Globus pallidus (tissue), 1 donor: ENCODE measurements at regions not wholly inside any gene's neighbourhood (a gene's known extent, or its start where the extent isn't known, plus 50 kb on each side); places are given as distances from the start of the nearest gene placed in this dataset.
"Not testable (repeated sequence)": the region's sequence is repeated elsewhere in the genome, so short reads cannot be mapped to it uniquely, and the experiment has no call there.

Experiments used
- DNase-seq: peaks from one replicate; pipeline ENCODE4 v3.0.0-alpha.2; 2015; ENCODE audit warnings: low spot score

DNA sequence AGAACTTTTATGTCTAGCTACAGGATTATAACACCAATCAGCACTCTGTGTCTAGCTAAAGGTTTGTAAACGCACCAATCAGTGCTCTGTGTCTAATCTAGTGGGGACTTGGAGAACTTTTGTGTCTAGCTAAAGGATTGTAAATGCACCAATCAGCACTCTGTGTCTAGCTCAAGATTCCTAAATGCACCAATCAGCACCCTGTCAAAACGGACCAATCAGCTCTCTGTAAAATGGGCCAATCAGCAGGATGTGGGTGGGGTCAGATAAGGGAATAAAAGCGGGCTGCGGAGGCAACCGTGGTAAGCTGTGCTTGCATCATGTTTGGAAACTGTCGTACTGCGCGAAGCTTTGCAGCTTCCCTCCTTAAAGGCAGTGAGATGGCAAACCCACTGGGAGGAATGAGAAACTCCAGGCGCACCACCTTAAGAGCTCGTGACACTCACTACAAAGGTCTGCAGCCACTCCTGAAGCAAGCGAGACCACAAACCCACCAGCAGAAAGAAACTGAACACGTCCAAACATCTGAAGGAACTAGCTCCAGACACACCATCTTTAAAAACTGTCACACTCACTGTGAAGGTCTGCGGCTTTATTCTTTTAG is 112.1 kb upstream of the DUSP22 start:
- not testable (repeated sequence) for DNase-seq

- no peak for DNase-seq
Measured at GRCh38 chr6:181049-181654, 111.1 kb upstream of the DUSP22 start.

DNA sequence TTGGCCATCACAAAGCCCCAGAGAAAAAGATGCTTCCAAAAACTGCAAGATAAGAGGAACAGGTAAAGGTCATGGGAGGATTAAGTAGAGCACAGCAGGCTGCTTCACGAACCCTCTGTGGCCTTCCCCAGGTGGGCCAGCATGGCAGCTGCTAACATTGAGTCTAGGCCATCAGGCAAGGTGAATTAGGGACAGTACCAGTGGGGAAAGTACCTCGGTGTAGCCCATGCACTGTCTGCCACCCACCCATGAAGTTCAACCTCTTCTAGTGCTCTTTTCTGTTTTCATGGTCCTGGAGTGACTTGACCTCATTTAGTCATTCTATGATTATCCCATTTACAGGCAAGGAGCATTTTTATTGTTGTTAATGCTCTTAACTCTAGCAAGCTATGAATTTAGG is 108.6 kb upstream of the DUSP22 start:
- DNase-seq = no peak

DNA sequence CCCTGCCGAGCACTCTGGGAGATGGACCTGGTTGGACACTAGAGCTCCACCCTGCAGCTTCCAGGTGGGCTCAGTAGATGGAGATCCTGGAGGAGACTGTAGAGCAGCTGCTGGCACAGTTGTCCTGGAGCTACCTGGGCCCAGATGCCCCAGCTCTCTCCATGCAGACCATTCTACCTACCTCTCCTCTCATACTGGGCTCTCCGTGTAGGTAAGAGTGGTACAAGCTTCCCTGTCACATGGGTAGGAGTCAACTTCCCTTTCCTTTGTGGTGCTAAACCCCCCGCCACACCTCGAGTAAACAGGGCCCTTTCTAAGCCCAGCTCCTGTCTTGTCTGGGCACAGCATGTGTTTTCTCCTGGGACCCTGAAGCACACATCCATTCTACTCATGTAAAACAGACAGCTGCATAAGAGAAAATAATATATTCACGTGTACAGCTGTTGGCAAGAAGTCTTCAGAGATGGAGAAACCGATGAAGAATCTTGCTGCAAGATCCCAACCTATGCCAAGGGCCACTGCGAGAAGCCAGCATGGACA is 108.1 kb upstream of the DUSP22 start:
- DNase-seq = no peak

GRCh38 chr6:186340-186965 is 105.8 kb upstream of the DUSP22 start:
- no peak for DNase-seq

DNA sequence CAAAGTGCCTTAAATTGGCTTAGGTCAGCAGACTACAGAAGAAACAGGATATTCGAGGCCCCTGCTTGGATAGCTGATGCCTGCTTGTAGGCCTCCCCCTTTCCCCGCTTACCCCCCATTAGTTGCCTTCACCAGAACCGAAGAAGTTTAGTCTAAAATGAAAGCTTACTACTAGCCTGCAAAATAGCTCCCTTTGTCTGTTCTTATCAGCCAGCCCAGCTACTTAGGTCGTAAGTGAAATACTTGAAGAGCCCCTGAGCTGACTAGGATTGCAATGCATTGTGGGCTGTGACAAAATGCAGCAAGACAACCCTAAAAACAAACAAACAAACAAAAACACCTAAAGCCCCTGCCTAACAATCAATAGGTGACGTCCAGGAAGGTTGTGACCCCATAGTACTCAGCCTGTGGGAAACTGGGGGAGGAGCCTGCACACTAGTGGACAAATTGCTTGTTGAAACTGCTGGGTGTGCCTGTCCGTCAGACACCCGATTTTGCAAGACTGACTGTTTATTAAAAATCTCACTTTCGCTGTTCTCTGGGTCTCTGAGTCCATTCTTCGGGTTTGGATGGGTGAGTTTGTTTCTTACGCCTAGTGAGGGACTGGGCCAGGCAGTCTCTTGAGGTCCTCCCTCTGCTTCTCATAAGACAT is 105.0 kb upstream of the DUSP22 start:
- DNase-seq = no peak

GRCh38 chr6:188821-189655 is 103.2 kb upstream of the DUSP22 start:
- peak; percentile 67 for DNase-seq

DNA sequence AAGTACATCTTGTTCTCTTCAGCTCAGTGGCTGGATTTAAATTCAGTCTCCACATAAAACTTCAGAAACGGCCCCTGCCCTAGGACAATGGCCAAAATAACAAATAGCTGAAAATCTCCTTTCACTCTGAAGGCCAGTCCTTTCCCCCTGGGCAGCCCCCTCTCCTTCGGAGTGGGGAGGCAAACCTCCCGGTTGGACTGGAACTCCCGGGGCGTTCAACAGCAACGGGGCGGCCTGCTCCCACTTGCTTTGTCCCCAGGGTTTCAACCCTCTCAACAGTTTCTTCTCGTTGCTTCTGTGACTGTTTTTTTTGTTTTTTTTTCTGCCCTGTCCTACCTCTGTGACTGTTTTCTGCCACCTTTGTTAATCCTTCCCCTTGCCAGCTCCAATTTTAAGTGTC is 102.6 kb upstream of the DUSP22 start:
- DNase-seq = no peak

GRCh38 chr6:190596-191395 is 101.5 kb upstream of the DUSP22 start:
- no peak for DNase-seq

DNA sequence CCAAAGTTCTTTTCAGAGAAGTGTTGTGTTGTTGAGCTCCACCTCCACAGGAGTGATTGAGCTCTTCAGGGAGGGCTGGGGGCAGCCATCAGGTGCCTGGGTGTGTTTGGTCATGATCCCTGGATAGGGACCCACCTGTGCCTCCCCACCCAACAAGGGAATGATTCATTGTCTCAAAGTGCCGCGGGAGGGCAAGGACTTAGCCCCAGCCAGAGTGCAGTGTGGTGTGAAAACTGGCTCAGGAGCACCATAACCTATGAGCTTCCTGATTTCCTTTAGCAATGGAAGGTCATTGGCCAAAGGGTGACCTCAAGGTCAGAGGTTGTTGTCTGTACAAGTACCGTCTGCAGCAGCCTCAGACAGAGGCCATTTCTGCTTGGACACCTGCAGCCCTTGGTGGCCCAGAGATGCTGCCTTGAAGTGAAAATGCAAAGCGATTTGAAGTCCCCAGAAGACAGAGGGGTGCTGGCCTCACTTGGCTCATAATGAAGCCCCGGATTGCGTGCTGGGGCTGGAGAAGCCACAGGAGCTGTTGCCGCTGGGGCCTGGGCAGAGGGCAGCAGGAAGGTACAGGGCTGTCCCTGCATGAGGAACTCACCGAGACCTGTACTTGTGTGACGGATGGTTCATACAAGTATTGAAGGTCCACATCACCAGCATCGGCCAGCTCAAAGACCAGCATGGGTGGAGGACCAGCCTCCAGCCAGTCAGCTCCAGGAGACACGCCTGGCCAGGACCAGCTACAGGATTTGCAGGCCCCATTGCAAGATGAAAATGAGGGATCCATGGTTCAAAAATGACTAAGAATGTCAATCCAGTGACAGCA is 100.6 kb upstream of the DUSP22 start:
- DNase-seq = no peak

DNA sequence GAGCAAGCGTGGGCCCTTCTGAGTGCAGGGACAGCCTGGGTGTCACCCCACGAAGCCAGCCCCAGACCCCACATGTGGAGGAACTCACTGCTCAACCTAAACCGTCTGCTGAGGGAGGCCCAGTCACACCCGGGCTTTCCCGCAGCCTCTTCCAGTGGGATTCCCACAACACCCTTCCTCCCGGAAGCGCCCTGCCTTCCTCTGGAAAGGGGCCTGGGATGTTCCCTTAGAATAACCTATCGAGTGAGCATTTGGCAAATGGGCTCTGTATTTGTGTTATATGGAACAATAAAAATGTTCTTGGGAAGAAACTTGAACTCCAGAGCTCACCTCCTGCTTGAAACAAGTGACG is 100.0 kb upstream of the DUSP22 start:
- DNase-seq = no peak

GRCh38 chr6:193180-193579 is 99.1 kb upstream of the DUSP22 start:
- DNase-seq = no peak

- no peak for DNase-seq
Measured at GRCh38 chr6:193773-194310, 98.4 kb upstream of the DUSP22 start.

GRCh38 chr6:195861-196360 is 96.4 kb upstream of the DUSP22 start:
- peak; percentile 11 for DNase-seq

- no peak for DNase-seq
Measured at GRCh38 chr6:196543-196942, 95.7 kb upstream of the DUSP22 start.

GRCh38 chr6:203661-204060 is 88.6 kb upstream of the DUSP22 start:
- no peak for DNase-seq

DNA sequence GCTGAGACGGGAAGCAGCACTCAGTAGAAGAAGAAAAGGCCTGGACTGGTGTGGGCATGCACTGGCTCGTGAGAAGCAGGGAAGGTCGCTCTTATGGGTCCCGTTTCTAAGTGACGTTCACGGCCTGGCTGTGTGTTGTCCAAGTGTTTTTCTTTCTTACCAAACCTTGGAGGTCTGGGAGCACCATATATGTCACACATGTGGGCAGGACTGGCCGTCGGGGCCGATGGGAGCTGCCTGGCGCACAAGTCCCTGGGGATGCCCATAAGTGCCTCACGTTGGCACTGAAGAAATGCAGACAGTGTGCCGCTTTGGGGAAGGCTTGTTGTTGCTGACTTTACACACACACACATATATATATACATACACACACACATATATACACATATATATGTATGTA is 86.0 kb upstream of the DUSP22 start:
- no peak for DNase-seq

DNA sequence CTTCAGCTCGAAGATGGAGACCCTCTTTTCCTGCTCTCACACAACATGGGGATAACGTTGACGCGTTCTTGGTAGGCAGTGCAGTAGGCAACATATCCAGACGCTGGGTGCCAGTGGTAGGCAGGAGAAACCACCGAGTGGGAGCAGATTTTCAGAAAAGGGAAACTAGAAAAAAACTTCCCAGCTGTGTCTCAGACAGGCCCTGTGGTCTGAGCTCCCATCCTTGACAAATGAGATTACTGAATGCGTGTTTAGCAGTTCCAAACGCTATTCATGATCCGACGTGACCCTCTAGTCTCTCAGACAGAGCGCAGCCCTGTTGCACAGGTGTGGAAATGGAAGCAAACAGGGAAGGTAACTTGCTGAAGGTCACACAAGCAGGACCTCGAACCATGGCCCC is 83.9 kb upstream of the DUSP22 start:
- no peak for DNase-seq

GRCh38 chr6:208938-209337 is 83.3 kb upstream of the DUSP22 start:
- DNase-seq = no peak
